ENCODE measurements at regions not wholly inside any gene's neighbourhood (a gene's known extent, or its start where the extent isn't known, plus 50 kb on each side); places are given as distances from the start of the nearest gene placed in this dataset.
"Not testable (repeated sequence)": the region's sequence is repeated elsewhere in the genome, so short reads cannot be mapped to it uniquely, and the experiment has no call there.

DNA sequence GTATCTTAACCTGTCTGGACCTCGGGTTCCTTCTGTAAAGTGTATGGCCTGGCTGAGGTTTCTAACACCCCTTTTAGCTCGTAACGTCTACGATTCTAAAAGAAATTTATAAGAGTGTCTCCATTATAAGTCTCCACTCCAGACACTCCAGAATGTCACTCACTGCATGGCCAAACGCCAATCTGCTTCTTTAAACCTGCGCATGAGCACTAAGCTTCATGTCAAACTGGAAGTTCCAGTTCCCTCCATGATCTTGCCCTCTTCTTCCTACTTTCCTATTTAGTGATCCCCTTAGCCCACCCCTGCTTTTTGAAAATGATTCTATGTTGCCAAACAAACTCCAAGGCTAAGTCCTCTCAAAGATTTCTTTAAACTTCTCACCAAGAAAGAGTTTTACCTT lies 241.4 kb upstream of the NPVF start:
- Histone ChIP-seq H3K4me1 (ENCODE audit: control insufficient read depth, low read depth, low read length) (no peaks in the 10 kb centered on the region), H3K9me3 (ENCODE audit: control insufficient read depth, low read depth, low read length) (no peaks in the 10 kb centered on the region), H3K27me3 (ENCODE audit: control insufficient read depth, insufficient read depth, low read length) (no peaks in the 10 kb centered on the region), H3K36me3 (ENCODE audit: control insufficient read depth, low read depth, low read length) (no peaks in the 10 kb centered on the region), H3K4me3 (ENCODE audit: low read length) (no peak overlapping the region), H3K9ac (ENCODE audit: low read length) (no peak overlapping the region), H3K27ac (ENCODE audit: low read length) (no peak overlapping the region)

- no peaks in the 10 kb centered on the region for H3K36me3 ChIP-seq (ENCODE audit: control insufficient read depth, low read depth, low read length)
- no peak overlapping the region for H3K27ac ChIP-seq (ENCODE audit: low read length)
- H3K4me1 ChIP-seq (ENCODE audit: control insufficient read depth, low read depth, low read length), result no peaks in the 10 kb centered on the region
- no peaks in the 10 kb centered on the region for H3K27me3 ChIP-seq (ENCODE audit: control insufficient read depth, insufficient read depth, low read length)
- H3K9me3 ChIP-seq (ENCODE audit: control insufficient read depth, low read depth, low read length), result no peaks in the 10 kb centered on the region
- H3K9ac ChIP-seq (ENCODE audit: low read length), result no peak overlapping the region
- no peak overlapping the region for H3K4me3 ChIP-seq (ENCODE audit: low read length)
These were observed 248.7 kb upstream of the NPVF start for GRCh38 chr7:25476863-25477499.

DNA sequence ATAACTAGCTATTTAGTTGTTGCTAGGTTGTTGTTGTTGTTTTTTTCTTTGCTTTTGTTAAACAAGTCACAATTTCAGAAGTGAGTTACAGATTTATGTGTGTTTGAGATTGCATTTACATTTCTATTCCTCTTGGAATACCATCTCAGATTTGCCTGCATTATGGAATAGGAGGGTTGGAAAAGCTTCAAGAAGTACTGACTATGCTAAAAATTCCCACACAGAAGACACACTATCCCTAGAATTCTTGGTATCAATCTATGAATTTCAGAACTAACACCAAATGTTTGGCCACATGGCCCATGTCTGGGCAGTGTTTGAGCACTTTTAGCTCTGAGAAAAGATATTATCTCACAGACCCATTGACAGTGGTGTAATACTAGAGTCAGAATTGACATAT lies 249.9 kb upstream of the NPVF start:
- not testable (repeated sequence) for H3K9me3 ChIP-seq (ENCODE audit: control insufficient read depth, low read depth, low read length); H3K4me1 ChIP-seq (ENCODE audit: control insufficient read depth, low read depth, low read length); H3K9ac ChIP-seq (ENCODE audit: low read length); H3K27ac ChIP-seq (ENCODE audit: low read length); H3K4me3 ChIP-seq (ENCODE audit: low read length); H3K36me3 ChIP-seq (ENCODE audit: control insufficient read depth, low read depth, low read length); H3K27me3 ChIP-seq (ENCODE audit: control insufficient read depth, insufficient read depth, low read length)

- no peaks in the 10 kb centered on the region for H3K36me3 ChIP-seq (ENCODE audit: control insufficient read depth, low read depth, low read length)
- H3K4me3 ChIP-seq (ENCODE audit: low read length), result no peak overlapping the region
- no peak overlapping the region for H3K9ac ChIP-seq (ENCODE audit: low read length)
- H3K9me3 ChIP-seq (ENCODE audit: control insufficient read depth, low read depth, low read length), result no peaks in the 10 kb centered on the region
- no peaks in the 10 kb centered on the region for H3K27me3 ChIP-seq (ENCODE audit: control insufficient read depth, insufficient read depth, low read length)
- no peaks in the 10 kb centered on the region for H3K4me1 ChIP-seq (ENCODE audit: control insufficient read depth, low read depth, low read length)
- H3K27ac ChIP-seq (ENCODE audit: low read length), result no peak overlapping the region
These were observed 250.6 kb upstream of the NPVF start for GRCh38 chr7:25478925-25479324.

DNA sequence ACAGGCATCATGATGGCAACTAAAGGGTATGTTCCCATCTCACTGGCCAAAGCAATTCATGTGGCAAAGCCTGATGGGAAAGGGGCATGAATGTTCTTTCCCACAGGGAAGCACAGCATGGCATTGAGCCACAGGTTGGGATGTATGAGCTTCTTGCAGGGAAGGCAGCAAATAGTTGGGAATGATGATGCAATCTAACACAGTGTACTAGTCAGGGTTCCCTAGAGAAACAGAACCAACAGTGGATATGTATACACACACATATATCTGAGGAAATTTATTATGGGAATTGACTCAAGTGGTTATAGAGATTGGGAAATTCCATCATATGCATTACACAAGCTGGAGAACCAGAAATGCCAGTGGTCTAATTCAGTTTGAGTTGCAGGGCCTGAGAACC lies 253.6 kb upstream of the NPVF start:
- no peak overlapping the region for H3K9ac ChIP-seq (ENCODE audit: low read length)
- H3K4me1 ChIP-seq (ENCODE audit: control insufficient read depth, low read depth, low read length), result no peaks in the 10 kb centered on the region
- no peaks in the 10 kb centered on the region for H3K27me3 ChIP-seq (ENCODE audit: control insufficient read depth, insufficient read depth, low read length)
- H3K9me3 ChIP-seq (ENCODE audit: control insufficient read depth, low read depth, low read length), result no peaks in the 10 kb centered on the region
- H3K36me3 ChIP-seq (ENCODE audit: control insufficient read depth, low read depth, low read length), result no peaks in the 10 kb centered on the region
- no peak overlapping the region for H3K27ac ChIP-seq (ENCODE audit: low read length)
- H3K4me3 ChIP-seq (ENCODE audit: low read length), result no peak overlapping the region

DNA sequence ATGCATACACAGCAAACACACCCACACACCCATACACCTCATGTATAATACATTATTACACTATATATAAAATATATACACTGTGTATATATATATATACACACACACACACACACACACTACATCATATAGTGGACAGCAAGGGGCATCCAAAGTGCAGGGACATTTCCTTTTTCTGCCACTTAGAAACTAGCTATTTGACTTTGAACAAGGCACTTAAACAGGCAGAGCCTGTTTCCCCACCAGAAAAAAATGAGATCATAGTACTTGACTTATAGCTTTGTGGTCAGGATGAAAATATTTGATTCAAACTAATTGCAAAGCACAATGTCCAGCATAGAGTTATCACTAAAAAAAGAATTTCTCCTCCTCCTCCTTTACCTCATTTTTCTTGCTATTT lies 254.3 kb upstream of the NPVF start:
- Histone ChIP-seq H3K4me1 (ENCODE audit: control insufficient read depth, low read depth, low read length) (no peaks in the 10 kb centered on the region), H3K36me3 (ENCODE audit: control insufficient read depth, low read depth, low read length) (no peaks in the 10 kb centered on the region), H3K27me3 (ENCODE audit: control insufficient read depth, insufficient read depth, low read length) (no peaks in the 10 kb centered on the region), H3K9me3 (ENCODE audit: control insufficient read depth, low read depth, low read length) (no peaks in the 10 kb centered on the region), H3K27ac (ENCODE audit: low read length) (no peak overlapping the region), H3K4me3 (ENCODE audit: low read length) (no peak overlapping the region), H3K9ac (ENCODE audit: low read length) (no peak overlapping the region)

DNA sequence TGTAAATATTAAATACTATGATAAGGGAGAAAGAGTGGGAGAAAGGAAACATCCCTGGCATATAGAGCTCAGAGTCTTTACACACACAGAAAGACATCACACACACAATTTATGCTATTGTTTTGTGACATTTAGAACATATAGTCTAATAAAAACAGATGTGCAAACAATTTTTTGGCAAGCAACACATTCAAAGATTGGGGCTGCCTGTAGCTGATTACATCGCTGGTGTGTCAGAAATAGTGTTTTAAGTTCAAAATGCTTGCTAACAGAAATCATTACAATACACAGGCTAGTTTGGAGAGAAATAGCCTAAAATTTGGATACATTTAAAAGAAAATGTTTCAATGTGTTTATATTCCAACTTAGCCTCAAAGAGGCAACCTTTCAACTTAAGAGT lies 256.7 kb upstream of the NPVF start:
- H3K27me3 ChIP-seq (ENCODE audit: control insufficient read depth, insufficient read depth, low read length), result no peaks in the 10 kb centered on the region
- H3K9me3 ChIP-seq (ENCODE audit: control insufficient read depth, low read depth, low read length), result no peaks in the 10 kb centered on the region
- no peaks in the 10 kb centered on the region for H3K36me3 ChIP-seq (ENCODE audit: control insufficient read depth, low read depth, low read length)
- no peak overlapping the region for H3K9ac ChIP-seq (ENCODE audit: low read length)
- H3K4me3 ChIP-seq (ENCODE audit: low read length), result no peak overlapping the region
- no peaks in the 10 kb centered on the region for H3K4me1 ChIP-seq (ENCODE audit: control insufficient read depth, low read depth, low read length)
- H3K27ac ChIP-seq (ENCODE audit: low read length), result no peak overlapping the region

DNA sequence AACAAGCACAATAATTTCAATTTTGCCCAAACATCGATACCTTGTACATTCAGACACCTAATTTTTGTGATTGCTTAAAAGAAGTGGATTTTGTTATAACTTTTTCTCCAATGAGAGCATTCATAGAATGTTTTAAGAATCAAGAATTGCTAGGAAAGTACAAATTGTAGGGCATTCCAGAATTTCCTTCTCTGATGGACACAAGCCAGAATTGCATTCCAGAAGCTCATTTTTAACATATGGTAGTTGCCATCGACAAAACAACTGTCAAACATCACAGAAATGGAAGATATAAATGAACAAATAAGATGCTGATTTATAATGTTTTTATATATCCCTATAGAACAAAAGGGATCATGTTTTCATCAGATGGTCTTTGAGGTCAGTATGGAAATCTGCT lies 258.4 kb upstream of the NPVF start:
- Histone ChIP-seq H3K4me1 (ENCODE audit: control insufficient read depth, low read depth, low read length) (no peaks in the 10 kb centered on the region), H3K27me3 (ENCODE audit: control insufficient read depth, insufficient read depth, low read length) (no peaks in the 10 kb centered on the region), H3K9ac (ENCODE audit: low read length) (no peak overlapping the region), H3K9me3 (ENCODE audit: control insufficient read depth, low read depth, low read length) (no peaks in the 10 kb centered on the region), H3K4me3 (ENCODE audit: low read length) (no peak overlapping the region), H3K27ac (ENCODE audit: low read length) (no peak overlapping the region), H3K36me3 (ENCODE audit: control insufficient read depth, low read depth, low read length) (no peaks in the 10 kb centered on the region)

- Histone ChIP-seq H3K4me1 (ENCODE audit: control insufficient read depth, low read depth, low read length) (no peaks in the 10 kb centered on the region), H3K27ac (ENCODE audit: low read length) (no peak overlapping the region), H3K9me3 (ENCODE audit: control insufficient read depth, low read depth, low read length) (no peaks in the 10 kb centered on the region), H3K36me3 (ENCODE audit: control insufficient read depth, low read depth, low read length) (no peaks in the 10 kb centered on the region), H3K4me3 (ENCODE audit: low read length) (no peak overlapping the region), H3K27me3 (ENCODE audit: control insufficient read depth, insufficient read depth, low read length) (no peaks in the 10 kb centered on the region), H3K9ac (ENCODE audit: low read length) (no peak overlapping the region)
These were observed 265.6 kb upstream of the NPVF start for GRCh38 chr7:25493805-25494366.

GRCh38 chr7:25494896-25495295 lies 266.6 kb upstream of the NPVF start:
- no peak overlapping the region for H3K27ac ChIP-seq (ENCODE audit: low read length)
- no peaks in the 10 kb centered on the region for H3K4me1 ChIP-seq (ENCODE audit: control insufficient read depth, low read depth, low read length)
- H3K36me3 ChIP-seq (ENCODE audit: control insufficient read depth, low read depth, low read length), result no peaks in the 10 kb centered on the region
- H3K27me3 ChIP-seq (ENCODE audit: control insufficient read depth, insufficient read depth, low read length), result no peaks in the 10 kb centered on the region
- no peaks in the 10 kb centered on the region for H3K9me3 ChIP-seq (ENCODE audit: control insufficient read depth, low read depth, low read length)
- no peak overlapping the region for H3K9ac ChIP-seq (ENCODE audit: low read length)
- H3K4me3 ChIP-seq (ENCODE audit: low read length), result no peak overlapping the region

DNA sequence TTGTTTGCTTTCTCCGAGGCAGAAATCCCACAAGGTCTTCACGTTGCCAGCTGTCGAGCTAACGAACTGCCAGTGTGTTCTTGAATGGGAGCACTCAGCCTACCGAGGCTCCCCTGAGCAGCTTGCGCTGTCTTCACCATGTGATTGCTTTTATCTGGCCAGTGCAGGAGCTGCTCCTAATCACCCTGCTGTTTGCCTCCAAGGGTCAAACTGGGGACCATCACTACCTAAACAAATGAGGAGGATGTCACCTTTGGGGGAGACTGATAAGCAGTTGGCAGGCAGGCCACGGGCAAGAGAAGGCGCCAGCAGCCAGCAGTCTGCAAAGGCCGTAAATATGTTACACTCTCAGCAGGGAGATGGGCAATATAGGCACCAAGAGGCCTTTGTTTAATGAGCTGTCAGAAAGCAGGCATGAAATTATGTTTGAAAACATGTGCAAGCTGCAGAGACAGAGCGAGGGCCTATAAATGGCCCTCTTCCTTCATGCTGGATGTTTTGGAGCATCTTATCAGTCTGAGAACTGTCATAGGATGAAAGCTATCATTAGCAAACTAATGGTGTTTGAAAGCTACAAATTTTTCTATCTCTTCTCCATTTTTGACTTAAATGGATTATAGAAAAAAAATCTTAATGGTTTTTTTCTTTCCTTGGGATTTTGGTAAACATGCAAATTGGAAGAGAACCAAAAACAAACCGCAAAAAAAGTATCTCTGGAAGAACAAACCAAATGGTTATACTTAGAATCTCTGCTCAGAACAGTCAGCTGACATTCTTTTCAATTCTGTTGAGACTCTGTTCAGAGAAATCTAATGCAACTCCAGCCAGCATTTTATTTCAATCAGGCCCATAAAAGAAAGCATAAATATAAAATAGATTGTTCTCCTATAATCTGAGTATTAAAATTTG lies 267.3 kb upstream of the NPVF start:
- Histone ChIP-seq H3K4me1 (ENCODE audit: control insufficient read depth, low read depth, low read length) (no peaks in the 10 kb centered on the region), H3K36me3 (ENCODE audit: control insufficient read depth, low read depth, low read length) (no peaks in the 10 kb centered on the region), H3K4me3 (ENCODE audit: low read length) (no peak overlapping the region), H3K27me3 (ENCODE audit: control insufficient read depth, insufficient read depth, low read length) (no peaks in the 10 kb centered on the region), H3K9ac (ENCODE audit: low read length) (no peak overlapping the region), H3K27ac (ENCODE audit: low read length) (no peak overlapping the region), H3K9me3 (ENCODE audit: control insufficient read depth, low read depth, low read length) (no peaks in the 10 kb centered on the region)
